HFF-Myc (cell line): ENCODE measurements at regions not wholly inside any gene's neighbourhood (a gene's known extent, or its start where the extent isn't known, plus 50 kb on each side); places are given as distances from the start of the nearest gene placed in this dataset.

Source experiments
- DNase-seq: peaks from one replicate; pipeline ENCODE4 v3.0.0-alpha.2; 2011; ENCODE audit warnings: low read depth; ENCODE audit errors: extremely low read depth
- H3K4me3 ChIP-seq: replicated peaks from 2 replicates; pipeline ENCODE4 v1.5.1; 2011; ENCODE audit warnings: low read depth, mild to moderate bottlenecking, control low read depth, low read length
- CTCF ChIP-seq: IDR thresholded peaks from 2 replicates; pipeline ENCODE4 v1.5.1; 2012; ENCODE audit warnings: mild to moderate bottlenecking, low read depth, low read length, control low read depth; ENCODE audit errors: missing control alignments

GRCh38 chr1:193931356-193931755, 744.9 kb upstream of the B3GALT2 start:
- no peak for DNase-seq
- no peak for TF ChIP-seq CTCF
- no peak overlapping the region for H3K4me3 ChIP-seq

GRCh38 chr1:193929374-193930033, 743.1 kb upstream of the B3GALT2 start:
- H3K4me3 ChIP-seq: no peak overlapping the region
- TF ChIP-seq CTCF: no peak
- DNase-seq: no peak

GRCh38 chr1:193927550-193927949, 741.1 kb upstream of the B3GALT2 start:
- no peak for TF ChIP-seq CTCF
- DNase-seq: no peak
- no peak overlapping the region for H3K4me3 ChIP-seq

- TF ChIP-seq CTCF: no peak
- no peak overlapping the region for H3K4me3 ChIP-seq
- no peak for DNase-seq
These were observed 740.5 kb upstream of the B3GALT2 start for GRCh38 chr1:193926956-193927355.

GRCh38 chr1:193919827-193920226, 733.4 kb upstream of the B3GALT2 start:
- DNase-seq: no peak
- no peak for TF ChIP-seq CTCF
- H3K4me3 ChIP-seq: no peak overlapping the region

- DNase-seq: no peak
- TF ChIP-seq CTCF: no peak
- H3K4me3 ChIP-seq: no peak overlapping the region
These were observed 730.0 kb upstream of the B3GALT2 start for GRCh38 chr1:193916452-193916851.

GRCh38 chr1:193914871-193915270, 728.5 kb upstream of the B3GALT2 start:
- H3K4me3 ChIP-seq: no peak overlapping the region
- DNase-seq: no peak
- no peak for TF ChIP-seq CTCF
